NCI-H748 treated with DMSO at 0.1 percent for 48 hours (cell line): ENCODE measurements at regions not wholly inside any gene's neighbourhood (a gene's known extent, or its start where the extent isn't known, plus 50 kb on each side); places are given as distances from the start of the nearest gene placed in this dataset.

Experiments used
- DNase-seq: peaks from one replicate; lab custom pipeline; 2025; lab: John Stamatoyannopoulos, UW

GRCh38 chr3:34973586-34973985 is 665.7 kb upstream of the ARPP21 start:
- no peak for DNase-seq

- DNase-seq = no peak
These were observed 655.7 kb upstream of the ARPP21 start for GRCh38 chr3:34983631-34984030.

- DNase-seq = no peak
These were observed 651.0 kb upstream of the ARPP21 start for GRCh38 chr3:34988296-34988695.

- no peak for DNase-seq
These were observed 643.4 kb upstream of the ARPP21 start for GRCh38 chr3:34995796-34996430.

- DNase-seq = no peak
These were observed 640.4 kb upstream of the ARPP21 start for GRCh38 chr3:34998902-34999301.

- DNase-seq = no peak
These were observed 627.1 kb upstream of the ARPP21 start for GRCh38 chr3:35012214-35012613.

GRCh38 chr3:35028157-35028556 is 611.2 kb upstream of the ARPP21 start:
- DNase-seq = no peak

- DNase-seq = no peak
These were observed 596.9 kb upstream of the ARPP21 start for GRCh38 chr3:35042210-35042991.

- DNase-seq = no peak
These were observed 596.3 kb upstream of the ARPP21 start for GRCh38 chr3:35043040-35043439.

- DNase-seq = no peak
These were observed 595.1 kb upstream of the ARPP21 start for GRCh38 chr3:35044190-35044589.

- DNase-seq = no peak
These were observed 594.2 kb upstream of the ARPP21 start for GRCh38 chr3:35045118-35045517.

GRCh38 chr3:35064761-35065160 is 574.6 kb upstream of the ARPP21 start:
- no peak for DNase-seq

GRCh38 chr3:35065891-35066290 is 573.4 kb upstream of the ARPP21 start:
- DNase-seq = no peak

- DNase-seq = no peak
These were observed 571.6 kb upstream of the ARPP21 start for GRCh38 chr3:35067750-35068149.

GRCh38 chr3:35070088-35070487 is 569.2 kb upstream of the ARPP21 start:
- no peak for DNase-seq

GRCh38 chr3:35071772-35072171 is 567.6 kb upstream of the ARPP21 start:
- DNase-seq = no peak

- DNase-seq = no peak
These were observed 560.5 kb upstream of the ARPP21 start for GRCh38 chr3:35078780-35079179.

- DNase-seq = no peak
These were observed 559.9 kb upstream of the ARPP21 start for GRCh38 chr3:35079403-35079802.

- no peak for DNase-seq
These were observed 557.4 kb upstream of the ARPP21 start for GRCh38 chr3:35081899-35082298.

GRCh38 chr3:35088943-35089342 is 550.4 kb upstream of the ARPP21 start:
- DNase-seq = no peak

- DNase-seq = no peak
These were observed 524.6 kb upstream of the ARPP21 start for GRCh38 chr3:35114686-35115085.

GRCh38 chr3:35120026-35120425 is 519.3 kb upstream of the ARPP21 start:
- DNase-seq = no peak

- DNase-seq = no peak
These were observed 501.7 kb upstream of the ARPP21 start for GRCh38 chr3:35137612-35138011.

- DNase-seq = no peak
These were observed 497.9 kb upstream of the ARPP21 start for GRCh38 chr3:35141406-35141805.
